Activated T-helper 2 cell treated with anti-CD3 and anti-CD28 coated beads, Interferon-gamma antibody, Interleukin-2, Interleukin-4, amounts not matched to agents 10 μg/mL and 5 μg/mL and 100 μg/mL, durations not matched to agents 14 hours and 24 hours and 36 hours (primary cell): ENCODE measurements at regions not wholly inside any gene's neighbourhood (a gene's known extent, or its start where the extent isn't known, plus 50 kb on each side); places are given as distances from the start of the nearest gene placed in this dataset.

Experiments
- DNase-seq: peaks from one replicate; pipeline ENCODE4 v3.0.0; 2021; ENCODE audit warnings: low spot score
- H3K27ac Mint-ChIP-seq: one replicate; pipeline ENCODE4 v1.8.0; 2021; ENCODE audit warnings: mixed read lengths
- H3K27me3 Mint-ChIP-seq: one replicate; pipeline ENCODE4 v1.8.0; 2021; ENCODE audit warnings: low read depth, mixed read lengths
- H3K36me3 Mint-ChIP-seq: one replicate; pipeline ENCODE4 v1.8.0; 2021; ENCODE audit warnings: low read depth, mixed read lengths
- H3K4me1 Mint-ChIP-seq: one replicate; pipeline ENCODE4 v1.8.0; 2021; ENCODE audit warnings: low read depth, mixed read lengths
- H3K4me3 Mint-ChIP-seq: one replicate; pipeline ENCODE4 v1.8.0; 2021; ENCODE audit warnings: low read depth, mild to moderate bottlenecking, moderate library complexity, mixed read lengths
- H3K9me3 Mint-ChIP-seq: one replicate; pipeline ENCODE4 v1.8.0; 2021; ENCODE audit warnings: mixed read lengths
- intact Hi-C: fragments of 100-400 bp; cut with micrococcal nuclease; formaldehyde crosslinking; loops from one replicate; pipeline ENCODE4 v1.15.1; 2023

- no peaks in the 10 kb centered on the region for H3K4me1 Mint-ChIP-seq
- intact Hi-C loops: no loop called here
- H3K4me3 Mint-ChIP-seq: no peak overlapping the region
- no peaks in the 10 kb centered on the region for H3K27me3 Mint-ChIP-seq
- H3K36me3 Mint-ChIP-seq: no peaks in the 10 kb centered on the region
- DNase-seq: no peak
- no peaks in the 10 kb centered on the region for H3K9me3 Mint-ChIP-seq
- H3K27ac Mint-ChIP-seq: no peak overlapping the region
Observed at GRCh38 chr6:113396730-113397129, 460.4 kb upstream of the MARCKS start.

GRCh38 chr6:113397236-113397635 lies 459.9 kb upstream of the MARCKS start:
- Mint-ChIP-seq H3K9me3 (no peaks in the 10 kb centered on the region), H3K27me3 (no peaks in the 10 kb centered on the region), H3K4me3 (no peak overlapping the region), H3K4me1 (no peaks in the 10 kb centered on the region), H3K27ac (no peak overlapping the region), H3K36me3 (no peaks in the 10 kb centered on the region)
- no peak for DNase-seq
- intact Hi-C loops: no loop called here

- Mint-ChIP-seq H3K4me1 (no peaks in the 10 kb centered on the region), H3K9me3 (no peaks in the 10 kb centered on the region), H3K27me3 (no peaks in the 10 kb centered on the region), H3K36me3 (no peaks in the 10 kb centered on the region), H3K27ac (no peak overlapping the region), H3K4me3 (no peak overlapping the region)
- no peak for DNase-seq
- intact Hi-C loops: no loop called here
Observed at GRCh38 chr6:113401231-113401630, 455.9 kb upstream of the MARCKS start.

- intact Hi-C loops: no loop called here
- DNase-seq: no peak
- no peak overlapping the region for H3K4me3 Mint-ChIP-seq
- no peaks in the 10 kb centered on the region for H3K27me3 Mint-ChIP-seq
- no peaks in the 10 kb centered on the region for H3K4me1 Mint-ChIP-seq
- no peaks in the 10 kb centered on the region for H3K36me3 Mint-ChIP-seq
- H3K27ac Mint-ChIP-seq: no peak overlapping the region
- no peaks in the 10 kb centered on the region for H3K9me3 Mint-ChIP-seq
Observed at GRCh38 chr6:113402544-113402943, 454.6 kb upstream of the MARCKS start.

GRCh38 chr6:113403966-113404595 lies 453.1 kb upstream of the MARCKS start:
- no peaks in the 10 kb centered on the region for H3K4me1 Mint-ChIP-seq
- intact Hi-C loops: no loop called here
- H3K9me3 Mint-ChIP-seq: no peaks in the 10 kb centered on the region
- DNase-seq: no peak
- no peak overlapping the region for H3K27ac Mint-ChIP-seq
- no peaks in the 10 kb centered on the region for H3K36me3 Mint-ChIP-seq
- no peaks in the 10 kb centered on the region for H3K27me3 Mint-ChIP-seq
- no peak overlapping the region for H3K4me3 Mint-ChIP-seq

GRCh38 chr6:113405326-113406047 lies 451.7 kb upstream of the MARCKS start:
- H3K4me3 Mint-ChIP-seq: no peak overlapping the region
- no peaks in the 10 kb centered on the region for H3K27me3 Mint-ChIP-seq

GRCh38 chr6:113406048-113406695 lies 451.0 kb upstream of the MARCKS start:
- Mint-ChIP-seq H3K27me3 (no peaks in the 10 kb centered on the region), H3K36me3 (no peaks in the 10 kb centered on the region), H3K4me3 (no peak overlapping the region), H3K27ac (no peak overlapping the region), H3K9me3 (no peaks in the 10 kb centered on the region), H3K4me1 (no peaks in the 10 kb centered on the region)
- DNase-seq: no peak
- intact Hi-C loops: no loop called here

More at GRCh38 chr6:113405326-113406047, 451.7 kb upstream of the MARCKS start:
- H3K27ac Mint-ChIP-seq: no peak overlapping the region
- H3K36me3 Mint-ChIP-seq: no peaks in the 10 kb centered on the region
- no peaks in the 10 kb centered on the region for H3K4me1 Mint-ChIP-seq
- DNase-seq: no peak
- intact Hi-C loops: no loop called here
- H3K9me3 Mint-ChIP-seq: no peaks in the 10 kb centered on the region

GRCh38 chr6:113411011-113411410 lies 446.1 kb upstream of the MARCKS start:
- no peak overlapping the region for H3K27ac Mint-ChIP-seq
- intact Hi-C loops: no loop called here

GRCh38 chr6:113412589-113413357 lies 444.4 kb upstream of the MARCKS start:
- Mint-ChIP-seq H3K36me3 (no peaks in the 10 kb centered on the region), H3K27me3 (no peaks in the 10 kb centered on the region), H3K4me3 (no peak overlapping the region), H3K9me3 (no peaks in the 10 kb centered on the region), H3K4me1 (no peaks in the 10 kb centered on the region), H3K27ac (no peak overlapping the region)
- intact Hi-C loops: no loop called here
- DNase-seq: no peak

More at GRCh38 chr6:113411011-113411410, 446.1 kb upstream of the MARCKS start:
- DNase-seq: no peak
- H3K4me3 Mint-ChIP-seq: no peak overlapping the region
- no peaks in the 10 kb centered on the region for H3K36me3 Mint-ChIP-seq
- H3K4me1 Mint-ChIP-seq: no peaks in the 10 kb centered on the region
- no peaks in the 10 kb centered on the region for H3K27me3 Mint-ChIP-seq
- no peaks in the 10 kb centered on the region for H3K9me3 Mint-ChIP-seq

GRCh38 chr6:113414511-113414910 lies 442.6 kb upstream of the MARCKS start:
- Mint-ChIP-seq H3K4me3 (no peak overlapping the region), H3K27me3 (no peaks in the 10 kb centered on the region), H3K27ac (no peak overlapping the region), H3K9me3 (no peaks in the 10 kb centered on the region), H3K36me3 (no peaks in the 10 kb centered on the region), H3K4me1 (no peaks in the 10 kb centered on the region)
- intact Hi-C loops: no loop called here
- no peak for DNase-seq

- H3K9me3 Mint-ChIP-seq: no peaks in the 10 kb centered on the region
- no peaks in the 10 kb centered on the region for H3K27me3 Mint-ChIP-seq
- intact Hi-C loops: no loop called here
- H3K4me3 Mint-ChIP-seq: no peak overlapping the region
- no peaks in the 10 kb centered on the region for H3K4me1 Mint-ChIP-seq
- DNase-seq: no peak
- no peak overlapping the region for H3K27ac Mint-ChIP-seq
- no peaks in the 10 kb centered on the region for H3K36me3 Mint-ChIP-seq
Observed at GRCh38 chr6:113416170-113416569, 441.0 kb upstream of the MARCKS start.

GRCh38 chr6:113420290-113420689 lies 436.9 kb upstream of the MARCKS start:
- intact Hi-C loops: no loop called here
- Mint-ChIP-seq H3K4me3 (no peak overlapping the region), H3K36me3 (no peaks in the 10 kb centered on the region), H3K9me3 (no peaks in the 10 kb centered on the region), H3K4me1 (no peaks in the 10 kb centered on the region), H3K27me3 (no peaks in the 10 kb centered on the region), H3K27ac (no peak overlapping the region)
- DNase-seq: no peak

- no peak overlapping the region for H3K27ac Mint-ChIP-seq
- no peaks in the 10 kb centered on the region for H3K36me3 Mint-ChIP-seq
- H3K4me3 Mint-ChIP-seq: no peak overlapping the region
- no peaks in the 10 kb centered on the region for H3K27me3 Mint-ChIP-seq
- H3K4me1 Mint-ChIP-seq: no peaks in the 10 kb centered on the region
- intact Hi-C loops: no loop called here
- no peaks in the 10 kb centered on the region for H3K9me3 Mint-ChIP-seq
- no peak for DNase-seq
Observed at GRCh38 chr6:113421997-113422396, 435.1 kb upstream of the MARCKS start.
